ENCODE measurements at regions not wholly inside any gene's neighbourhood (a gene's known extent, or its start where the extent isn't known, plus 50 kb on each side); places are given as distances from the start of the nearest gene placed in this dataset.
"Not testable (repeated sequence)": the region's sequence is repeated elsewhere in the genome, so short reads cannot be mapped to it uniquely, and the experiment has no call there.

DNA sequence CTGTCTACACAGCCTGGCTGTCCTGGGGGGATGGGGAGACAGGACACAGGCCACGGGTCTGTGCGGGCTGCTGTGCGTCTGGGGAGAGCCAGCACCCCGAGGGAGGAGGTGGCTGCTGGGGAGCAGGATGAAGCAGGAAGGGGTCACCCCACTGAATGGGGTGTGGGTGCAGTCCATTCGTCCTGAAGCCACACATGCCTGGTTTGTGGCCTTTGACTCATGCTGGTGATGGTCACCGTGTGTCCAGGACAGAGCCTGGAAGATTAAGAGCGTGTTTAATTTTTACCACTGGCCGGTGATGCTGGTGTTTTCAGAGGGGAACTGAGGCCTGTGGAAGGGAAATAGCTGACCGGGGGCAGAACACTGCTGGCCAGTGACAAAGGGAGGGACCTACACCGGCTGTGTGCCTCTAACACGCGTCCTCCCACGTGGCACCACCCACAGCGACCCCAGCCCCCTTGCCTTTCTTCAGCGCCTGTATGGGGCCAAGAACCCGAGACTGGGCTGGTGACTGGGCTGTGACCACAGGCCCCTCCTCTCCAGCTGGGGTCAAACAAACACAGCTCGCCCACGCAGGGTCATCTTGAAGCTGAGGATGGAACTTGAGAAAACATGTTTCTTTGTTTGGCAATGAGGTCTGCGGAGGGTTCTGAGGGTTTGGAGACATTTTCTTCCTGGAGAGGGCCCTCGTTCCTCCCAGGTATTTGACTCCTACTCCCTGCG is 99.5 kb upstream of the LRPAP1 start:
- WGBS (ENCODE audit: low lambda C conversion rate), result 73% methylated on average over 5 of the region's 21 CpGs
- H3K9me2 ChIP-seq; H3K79me2 ChIP-seq (ENCODE audit: insufficient read depth); DNase-seq; H2AFZ ChIP-seq (ENCODE audit: low read depth); H3K27ac ChIP-seq (ENCODE audit: low read depth in 2 of 2, low read length in 1 of 2); H3K4me2 ChIP-seq; H3K36me3 ChIP-seq (replicated peaks in 1 of 2; ENCODE audit: control insufficient read depth in 1 of 2, insufficient read depth in 2 of 2, low read length in 1 of 2); H3K27me3 ChIP-seq (ENCODE audit: insufficient read depth); H3K4me1 ChIP-seq (ENCODE audit: control insufficient read depth in 1 of 2, insufficient read depth in 2 of 2, low read depth in 1 of 2, low read length in 1 of 2); H3K4me3 ChIP-seq (ENCODE audit: low read depth in 2 of 2, low read length in 1 of 2); CTCF ChIA-PET; H4K20me1 ChIP-seq (ENCODE audit: insufficient read depth); POLR2A ChIA-PET; H3K9ac ChIP-seq; H3F3A ChIP-seq (replicated peaks; ENCODE audit: insufficient read depth); H3K9me3 ChIP-seq: not testable (repeated sequence)

DNA sequence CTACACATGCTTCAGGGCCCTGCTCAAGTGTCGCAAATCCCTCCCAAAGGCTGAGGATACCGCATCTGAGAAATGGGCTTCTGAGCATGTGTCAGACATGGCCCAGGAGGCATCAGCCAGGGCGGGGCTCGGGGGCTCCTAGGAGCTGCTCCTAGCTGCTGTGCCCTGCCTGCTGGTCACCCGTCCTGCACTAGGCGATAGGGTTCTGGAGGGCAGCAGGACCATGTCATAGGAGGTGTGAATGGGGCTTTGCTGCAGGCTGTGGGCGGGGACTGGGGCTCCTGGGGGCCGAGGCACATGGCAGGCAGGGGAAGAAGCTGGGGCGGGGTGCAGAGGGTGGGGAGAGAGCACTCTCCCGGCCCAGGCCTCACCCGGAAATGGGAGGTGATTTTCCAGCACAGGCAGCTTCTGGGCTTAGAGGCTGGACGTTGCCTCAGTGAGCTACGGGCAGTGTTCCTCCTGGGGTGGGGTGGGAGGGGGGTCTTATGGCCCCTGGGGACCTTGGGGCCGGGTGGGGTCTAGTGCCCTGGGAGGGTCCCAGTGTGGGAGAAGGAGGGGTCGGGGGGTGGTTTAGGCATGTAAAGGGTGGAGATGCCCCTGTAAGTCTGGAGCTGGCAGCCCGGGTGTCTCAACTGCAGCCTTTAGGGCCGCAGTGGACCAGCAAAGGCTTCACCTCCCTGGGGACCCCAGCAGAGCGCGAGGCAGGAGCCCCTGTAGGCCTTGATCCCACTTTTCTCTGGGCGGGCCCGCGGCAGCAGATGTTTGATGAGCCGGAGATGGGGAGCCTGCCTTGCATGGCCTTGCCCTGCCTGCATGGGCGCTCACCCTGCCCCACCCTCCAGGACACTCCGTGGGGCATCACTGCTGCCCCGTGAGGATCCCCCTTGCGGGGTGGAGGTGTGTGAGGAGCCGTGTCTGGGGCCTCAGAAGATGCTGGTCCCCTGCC is 98.6 kb upstream of the LRPAP1 start:
- TF ChIP-seq, protein P1, sequence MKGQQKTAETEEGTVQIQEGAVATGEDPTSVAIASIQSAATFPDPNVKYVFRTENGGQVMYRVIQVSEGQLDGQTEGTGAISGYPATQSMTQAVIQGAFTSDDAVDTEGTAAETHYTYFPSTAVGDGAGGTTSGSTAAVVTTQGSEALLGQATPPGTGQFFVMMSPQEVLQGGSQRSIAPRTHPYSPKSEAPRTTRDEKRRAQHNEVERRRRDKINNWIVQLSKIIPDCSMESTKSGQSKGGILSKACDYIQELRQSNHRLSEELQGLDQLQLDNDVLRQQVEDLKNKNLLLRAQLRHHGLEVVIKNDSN (IDR thresholded peaks at IDR 0.05; ENCODE audit: borderline replicate concordance, low read depth), result no peak
- TF ChIP-seq TCF12 (IDR thresholded peaks at IDR 0.05), result no peak
- no peak for TF ChIP-seq POLR2AphosphoS5 (IDR thresholded peaks at IDR 0.05; ENCODE audit: low read depth, low read length)
- TF ChIP-seq EP300 (IDR thresholded peaks at IDR 0.05; ENCODE audit: borderline replicate concordance in 1 of 2, low read depth in 1 of 2, low read length in 1 of 2), result no peak
- no peak for TF ChIP-seq RCOR1 (IDR thresholded peaks at IDR 0.05; ENCODE audit: low read length)
- no peak for TF ChIP-seq GABPA (IDR thresholded peaks at IDR 0.05; ENCODE audit: low read depth)
- no peak for TF ChIP-seq CHD2 (IDR thresholded peaks at IDR 0.05; ENCODE audit: low read length, partially characterized antibody)
- no peak for TF ChIP-seq JUND (IDR thresholded peaks at IDR 0.05)
- no peak for TF ChIP-seq RAD21 (IDR thresholded peaks at IDR 0.05; ENCODE audit: low read length)
- H3K9ac ChIP-seq, result no peak overlapping the region

DNA sequence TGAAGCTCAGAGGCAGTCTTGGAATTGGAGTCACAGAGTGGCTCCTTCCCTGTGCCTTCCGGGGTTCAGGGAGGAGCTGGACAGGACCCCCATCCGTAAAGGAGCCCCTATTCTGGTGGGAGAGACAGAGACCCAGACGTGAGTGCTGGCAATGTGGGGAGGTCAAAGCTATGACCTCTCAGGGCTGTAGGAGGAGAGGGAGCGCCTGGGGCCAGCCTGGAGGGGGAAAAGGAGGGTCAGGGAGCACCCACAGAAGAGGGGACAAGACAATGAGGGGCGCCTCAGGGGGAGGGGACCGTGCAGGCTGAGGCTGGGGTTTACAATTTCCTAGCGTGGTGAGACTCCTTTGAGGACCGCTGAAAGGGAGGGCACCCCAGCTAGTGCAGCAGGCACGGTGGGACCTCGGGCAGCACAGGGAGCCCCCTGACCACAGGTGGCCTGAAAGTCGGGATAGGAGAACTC is 97.9 kb upstream of the LRPAP1 start:
- Histone ChIP-seq H3K9me2 (no peaks in the 10 kb centered on the region), H3F3A (replicated peaks; ENCODE audit: insufficient read depth) (no peaks in the 10 kb centered on the region), H3K27me3 (ENCODE audit: insufficient read depth) (no peaks in the 10 kb centered on the region), H2AFZ (ENCODE audit: low read depth) (no peak overlapping the region), H3K27ac (ENCODE audit: low read depth in 2 of 2, low read length in 1 of 2) (no peak overlapping the region), H3K4me1 (ENCODE audit: control insufficient read depth in 1 of 2, insufficient read depth in 2 of 2, low read depth in 1 of 2, low read length in 1 of 2) (no peaks in the 10 kb centered on the region; a peak in 1 of 4 replicates), H4K20me1 (ENCODE audit: insufficient read depth) (no peaks in the 10 kb centered on the region), H3K36me3 (replicated peaks in 1 of 2; ENCODE audit: control insufficient read depth in 1 of 2, insufficient read depth in 2 of 2, low read length in 1 of 2) (no peaks in the 10 kb centered on the region), H3K79me2 (ENCODE audit: insufficient read depth) (no peaks in the 10 kb centered on the region), H3K9ac (no peak overlapping the region), H3K9me3 (no peaks in the 10 kb centered on the region), H3K4me3 (ENCODE audit: low read depth in 2 of 2, low read length in 1 of 2) (no peak overlapping the region), H3K4me2 (no peak overlapping the region)
- TF ChIP-seq YY1 (IDR thresholded peaks at IDR 0.05; ENCODE audit: low read depth) (no peak), RXRA (IDR thresholded peaks at IDR 0.05; ENCODE audit: borderline replicate concordance, low read depth) (no peak), RFX5 (IDR thresholded peaks at IDR 0.05; ENCODE audit: low read length) (no peak), TCF12 (IDR thresholded peaks at IDR 0.05) (no peak), FOXM1 (IDR thresholded peaks at IDR 0.05; ENCODE audit: low read depth) (no peak), EP300 (IDR thresholded peaks at IDR 0.05; ENCODE audit: borderline replicate concordance in 1 of 2, low read depth in 1 of 2, low read length in 1 of 2) (no peak), RCOR1 (IDR thresholded peaks at IDR 0.05; ENCODE audit: low read length) (no peak)
- TF ChIP-seq, protein P2, sequence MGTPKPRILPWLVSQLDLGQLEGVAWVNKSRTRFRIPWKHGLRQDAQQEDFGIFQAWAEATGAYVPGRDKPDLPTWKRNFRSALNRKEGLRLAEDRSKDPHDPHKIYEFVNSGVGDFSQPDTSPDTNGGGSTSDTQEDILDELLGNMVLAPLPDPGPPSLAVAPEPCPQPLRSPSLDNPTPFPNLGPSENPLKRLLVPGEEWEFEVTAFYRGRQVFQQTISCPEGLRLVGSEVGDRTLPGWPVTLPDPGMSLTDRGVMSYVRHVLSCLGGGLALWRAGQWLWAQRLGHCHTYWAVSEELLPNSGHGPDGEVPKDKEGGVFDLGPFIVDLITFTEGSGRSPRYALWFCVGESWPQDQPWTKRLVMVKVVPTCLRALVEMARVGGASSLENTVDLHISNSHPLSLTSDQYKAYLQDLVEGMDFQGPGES (IDR thresholded peaks at IDR 0.05; ENCODE audit: low read depth, low read length), result no peak
- TF ChIP-seq, protein P3, sequence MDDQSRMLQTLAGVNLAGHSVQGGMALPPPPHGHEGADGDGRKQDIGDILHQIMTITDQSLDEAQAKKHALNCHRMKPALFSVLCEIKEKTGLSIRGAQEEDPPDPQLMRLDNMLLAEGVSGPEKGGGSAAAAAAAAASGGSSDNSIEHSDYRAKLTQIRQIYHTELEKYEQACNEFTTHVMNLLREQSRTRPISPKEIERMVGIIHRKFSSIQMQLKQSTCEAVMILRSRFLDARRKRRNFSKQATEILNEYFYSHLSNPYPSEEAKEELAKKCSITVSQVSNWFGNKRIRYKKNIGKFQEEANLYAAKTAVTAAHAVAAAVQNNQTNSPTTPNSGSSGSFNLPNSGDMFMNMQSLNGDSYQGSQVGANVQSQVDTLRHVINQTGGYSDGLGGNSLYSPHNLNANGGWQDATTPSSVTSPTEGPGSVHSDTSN (IDR thresholded peaks at IDR 0.05), result no peak
- ChIA-PET POLR2A (no interaction called here), CTCF (no interaction called here)
- no peak for DNase-seq
- 32% methylated on average over 7 of the region's 11 CpGs for WGBS (ENCODE audit: low lambda C conversion rate)

More for the DNA sequence above, 98.6 kb upstream of the LRPAP1 start:
- 42% methylated on average over 14 of the region's 28 CpGs for WGBS (ENCODE audit: low lambda C conversion rate)
- no peaks in the 10 kb centered on the region for H3F3A ChIP-seq (replicated peaks; ENCODE audit: insufficient read depth)
- no peak overlapping the region for H3K27ac ChIP-seq (ENCODE audit: low read depth in 2 of 2, low read length in 1 of 2)
- H3K4me1 ChIP-seq (ENCODE audit: control insufficient read depth in 1 of 2, insufficient read depth in 2 of 2, low read depth in 1 of 2, low read length in 1 of 2), result no peaks in the 10 kb centered on the region; a peak in 1 of 4 replicates
- H3K9me2 ChIP-seq, result no peaks in the 10 kb centered on the region
- H3K4me2 ChIP-seq, result no peak overlapping the region
- ChIA-PET POLR2A (no interaction called here), CTCF (no interaction called here)
- no peaks in the 10 kb centered on the region for H3K27me3 ChIP-seq (ENCODE audit: insufficient read depth)
- H3K79me2 ChIP-seq (ENCODE audit: insufficient read depth), result no peaks in the 10 kb centered on the region
- H3K9me3 ChIP-seq, result no peaks in the 10 kb centered on the region
- H4K20me1 ChIP-seq (ENCODE audit: insufficient read depth), result no peaks in the 10 kb centered on the region
- no peak overlapping the region for H2AFZ ChIP-seq (ENCODE audit: low read depth)
- no peaks in the 10 kb centered on the region for H3K36me3 ChIP-seq (replicated peaks in 1 of 2; ENCODE audit: control insufficient read depth in 1 of 2, insufficient read depth in 2 of 2, low read length in 1 of 2)
- DNase-seq, result no peak
- no peak overlapping the region for H3K4me3 ChIP-seq (ENCODE audit: low read depth in 2 of 2, low read length in 1 of 2)
